IMR-90 (cell line): ENCODE measurements at regions not wholly inside any gene's neighbourhood (a gene's known extent, or its start where the extent isn't known, plus 50 kb on each side); places are given as distances from the start of the nearest gene placed in this dataset.

Source experiments
- ATAC-seq: fragments of 200-7000 bp; cut with Tn5 transposase; 2 replicates; pipeline ENCODE4 v1.9.1; 2020; ENCODE audit warnings: low read depth, mild to moderate bottlenecking, moderate library complexity
- BruUV-seq: library from RNA; stranded (reverse); fragments of 400-500 nt; replicated peaks from 2 replicates; lab custom pipeline; 2021; lab: Mats Ljungman, UMichigan
- CTCF ChIA-PET: fragments of 300-600 bp; formaldehyde crosslinking; extraction: SDS; loops from one replicate; lab custom pipeline; 2021; ENCODE audit warnings: antibody characterized with exemption; lab: Yijun Ruan, JAX
- POLR2A ChIA-PET: fragments of 300-600 bp; sonication (Branson Sonifier 250); formaldehyde crosslinking; loops from one replicate; lab custom pipeline; 2022; ENCODE audit warnings: antibody characterized with exemption; ENCODE audit not compliant: unreplicated experiment; lab: Charles Lee
- DNase-seq: peaks from one replicate; pipeline ENCODE4 v3.0.0; 2013
- H2AFZ ChIP-seq: replicated peaks from 2 replicates; pipeline ENCODE3; 2013; ENCODE audit warnings: low read length, mild to moderate bottlenecking; ENCODE audit not compliant: poor library complexity
- H2AK5ac ChIP-seq: 2 replicates; pipeline ENCODE4 v1.6.1; 2013; ENCODE audit warnings: low read depth, low read length, inconsistent platforms
- H2AK9ac ChIP-seq: replicated peaks from 2 replicates; pipeline ENCODE3; 2013; ENCODE audit warnings: mild to moderate bottlenecking, low read depth, low read length, moderate library complexity; ENCODE audit not compliant: poor library complexity
- H2BK120ac ChIP-seq: 2 replicates; pipeline ENCODE4 v1.6.1; 2013; ENCODE audit warnings: low read depth, low read length, inconsistent platforms
- H2BK15ac ChIP-seq: 3 replicates; pipeline ENCODE4 v1.6.1; 2013; ENCODE audit warnings: low read depth, low read length, inconsistent platforms
- H2BK20ac ChIP-seq: 2 replicates; pipeline ENCODE4 v1.6.1; 2013; ENCODE audit warnings: low read depth, mild to moderate bottlenecking, inconsistent platforms, low read length, moderate library complexity
- H2BK5ac ChIP-seq: 2 replicates; pipeline ENCODE4 v1.6.1; 2013; ENCODE audit warnings: mild to moderate bottlenecking, low read depth, low read length, inconsistent platforms; ENCODE audit not compliant: poor library complexity, severe bottlenecking
- H3K14ac ChIP-seq: replicated peaks from 2 replicates; pipeline ENCODE4 v1.6.1; 2013; ENCODE audit warnings: low read depth, low read length, inconsistent platforms
- H3K18ac ChIP-seq: 2 replicates; pipeline ENCODE4 v1.6.1; 2013; ENCODE audit warnings: low read depth, low read length, control low read depth
- H3K23ac ChIP-seq: 2 replicates; pipeline ENCODE4 v1.6.1; 2013; ENCODE audit warnings: low read depth, low read length, inconsistent platforms
- H3K27ac ChIP-seq: 2 replicates; pipeline ENCODE4 v1.5.1; 2013; ENCODE audit warnings: mild to moderate bottlenecking, control low read depth, low read length; ENCODE audit not compliant: insufficient read depth
- H3K27me3 ChIP-seq: 2 replicates; pipeline ENCODE4 v1.6.1; 2013; ENCODE audit warnings: low read length; ENCODE audit not compliant: control insufficient read depth, insufficient read depth
- H3K36me3 ChIP-seq: 2 replicates; pipeline ENCODE4 v1.6.1; 2013; ENCODE audit warnings: low read length, mixed read lengths; ENCODE audit not compliant: control insufficient read depth, insufficient read depth
- H3K4ac ChIP-seq: 2 replicates; pipeline ENCODE4 v1.6.1; 2013; ENCODE audit warnings: low read depth, low read length, inconsistent platforms
- H3K4me1 ChIP-seq: 2 replicates; pipeline ENCODE4 v1.6.1; 2013; ENCODE audit warnings: low read length, mixed read lengths; ENCODE audit not compliant: control insufficient read depth, insufficient read depth
- H3K4me2 ChIP-seq: 2 replicates; pipeline ENCODE4 v1.6.1; 2013; ENCODE audit warnings: low read depth, mild to moderate bottlenecking, control low read depth, low read length, moderate library complexity
- H3K4me3 ChIP-seq: 2 replicates; pipeline ENCODE4 v1.5.1; 2013; ENCODE audit warnings: low read depth, mild to moderate bottlenecking, control low read depth, low read length, moderate library complexity; ENCODE audit not compliant: insufficient read depth
- H3K56ac ChIP-seq: 2 replicates; pipeline ENCODE4 v1.6.1; 2013; ENCODE audit warnings: low read length, inconsistent platforms; ENCODE audit not compliant: insufficient read depth; ENCODE audit errors: extremely low read depth
- H3K79me1 ChIP-seq, 2 experiments: 2 replicates each; pipeline ENCODE4 v1.6.1; 2013; ENCODE audit warnings: low read length in 2 of 2, inconsistent platforms in 1 of 2, low read depth in 1 of 2
- H3K9ac ChIP-seq: 2 replicates; pipeline ENCODE4 v1.6.1; 2013; ENCODE audit warnings: low read depth, low read length, control low read depth
- H3K9me1 ChIP-seq: 2 replicates; pipeline ENCODE4 v1.6.1; 2013; ENCODE audit warnings: low read length, inconsistent platforms; ENCODE audit not compliant: insufficient read depth
- H3K9me3 ChIP-seq: 2 replicates; pipeline ENCODE4 v1.6.1; 2013; ENCODE audit warnings: low read length; ENCODE audit not compliant: control insufficient read depth, insufficient read depth
- H4K20me1 ChIP-seq: 2 replicates; pipeline ENCODE4 v1.6.1; 2013; ENCODE audit warnings: low read length, inconsistent platforms; ENCODE audit not compliant: insufficient read depth
- H4K5ac ChIP-seq: 2 replicates; pipeline ENCODE4 v1.6.1; 2013; ENCODE audit warnings: mild to moderate bottlenecking, low read depth, low read length, control low read depth
- H4K8ac ChIP-seq, 2 experiments: 2 replicates each; pipeline ENCODE4 v1.6.1; 2013; ENCODE audit warnings: low read depth in 2 of 2, low read length in 2 of 2, control low read depth in 1 of 2, inconsistent platforms in 1 of 2
- H4K91ac ChIP-seq: 2 replicates; pipeline ENCODE4 v1.6.1; 2013; ENCODE audit warnings: low read depth, low read length, inconsistent platforms; ENCODE audit not compliant: insufficient read depth
- BHLHE40 ChIP-seq: fragments of 150-350 bp; IDR thresholded peaks from 2 replicates; pipeline ENCODE4 v1.6.1; 2016; ENCODE audit warnings: mild to moderate bottlenecking, low read depth, low read length
- CEBPB ChIP-seq: IDR thresholded peaks from 2 replicates; pipeline ENCODE4 v1.6.1; 2012; ENCODE audit warnings: low read depth, low read length, improper control_type of control experiment
- CHD1 ChIP-seq: IDR thresholded peaks from 2 replicates; pipeline ENCODE4 v1.6.1; 2012; ENCODE audit warnings: low read depth, low read length, improper control_type of control experiment
- FOS ChIP-seq: fragments of 150-350 bp; IDR thresholded peaks from 2 replicates; pipeline ENCODE4 v1.6.1; 2016; ENCODE audit warnings: low read depth, low read length
- MAFK ChIP-seq: IDR thresholded peaks from 2 replicates; pipeline ENCODE4 v1.6.1; 2012; ENCODE audit warnings: low read depth, low read length, improper control_type of control experiment
- MAZ ChIP-seq: IDR thresholded peaks from 2 replicates; pipeline ENCODE4 v1.6.1; 2012; ENCODE audit warnings: low read depth, mild to moderate bottlenecking, low read length, improper control_type of control experiment, moderate library complexity, borderline replicate concordance
- NFE2L2 ChIP-seq: fragments of 150-350 bp; IDR thresholded peaks from 2 replicates; pipeline ENCODE4 v1.6.1; 2016; ENCODE audit warnings: low read depth, mild to moderate bottlenecking, low read length
- POLR2A ChIP-seq: IDR thresholded peaks from 2 replicates; pipeline ENCODE4 v1.6.1; 2012; ENCODE audit warnings: mild to moderate bottlenecking, low read depth, low read length
- RAD21 ChIP-seq: IDR thresholded peaks from 2 replicates; pipeline ENCODE4 v1.6.1; 2012; ENCODE audit warnings: low read length, improper control_type of control experiment
- RCOR1 ChIP-seq: IDR thresholded peaks from 2 replicates; pipeline ENCODE4 v1.6.1; 2012; ENCODE audit warnings: mild to moderate bottlenecking, low read length, improper control_type of control experiment; ENCODE audit not compliant: insufficient replicate concordance
- RFX5 ChIP-seq: IDR thresholded peaks from 2 replicates; pipeline ENCODE4 v1.8.0; 2012; ENCODE audit warnings: low read depth, mild to moderate bottlenecking, low read length, moderate library complexity
- SMC3 ChIP-seq: fragments of 150-350 bp; IDR thresholded peaks from 2 replicates; pipeline ENCODE4 v1.6.1; 2016; ENCODE audit warnings: low read depth, mild to moderate bottlenecking, antibody characterized with exemption, low read length, moderate library complexity
- dilution Hi-C: fragments of 300-500 bp; cut with HindIII; formaldehyde crosslinking; loops from one replicate; pipeline ENCODE4 v1.14.3; 2018; ENCODE audit warnings: low sequenced_read_pairs; ENCODE audit not compliant: unreplicated experiment
- in situ Hi-C: fragments of 300-500 bp; cut with MboI; formaldehyde crosslinking; loops from 3 replicates; pipeline ENCODE4 v1.14.3; 2019; ENCODE audit warnings: low sequenced_read_pairs, inconsistent platforms, mixed read lengths
- intact Hi-C: fragments of 100-400 bp; cut with micrococcal nuclease; formaldehyde crosslinking; loops from 2 replicates; pipeline ENCODE4 v1.10.0; 2022
- TF ChIP-seq, protein P1 (sequence below): conservative IDR thresholded peaks from 2 replicates; pipeline ENCODE4 v1.5.1; 2012; ENCODE audit warnings: mild to moderate bottlenecking, low read depth, low read length, improper control_type of control experiment
- TF ChIP-seq, protein P2 (sequence below): fragments of 150-350 bp; IDR thresholded peaks from 2 replicates; pipeline ENCODE4 v1.6.1; 2017; ENCODE audit warnings: mild to moderate bottlenecking, antibody characterized with exemption, low read length, low read depth

DNA sequence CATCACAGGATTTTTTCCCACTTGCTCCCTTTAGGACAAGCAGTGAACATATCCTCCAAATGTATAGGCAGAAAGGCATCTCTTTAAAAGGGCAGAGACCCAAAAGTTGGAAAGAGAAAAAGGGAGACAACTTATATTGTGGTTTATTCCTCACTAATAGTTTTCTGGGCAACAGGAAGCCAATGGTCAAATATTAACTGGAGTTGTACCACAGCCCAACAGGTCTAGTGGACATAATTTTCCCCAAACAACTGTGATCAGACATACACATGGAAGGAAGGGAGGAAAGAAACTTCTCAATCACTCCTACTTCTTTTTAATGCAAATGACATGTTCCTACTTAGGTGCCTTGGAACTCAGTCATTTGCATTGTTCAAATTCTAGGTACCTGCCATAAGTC, 78.4 kb downstream of the SOX9 start:
- H3K23ac ChIP-seq, result no peak overlapping the region
- H3K56ac ChIP-seq, result no peak overlapping the region
- no peaks in the 10 kb centered on the region for H4K20me1 ChIP-seq
- no peaks in the 10 kb centered on the region for H3K36me3 ChIP-seq
- BruUV-seq, result no TSS peak
- dilution Hi-C loops, result no loop called here
- no peaks in the 10 kb centered on the region for H3K79me1 ChIP-seq
- H2BK5ac ChIP-seq, result no peak overlapping the region
- H2AFZ ChIP-seq, result no peak overlapping the region
- no peak overlapping the region for H2BK15ac ChIP-seq
- ChIA-PET POLR2A (no interaction called here), CTCF (no interaction called here)
- no peak overlapping the region for H4K91ac ChIP-seq
- no peak overlapping the region for H3K4me3 ChIP-seq
- no peak overlapping the region for H3K18ac ChIP-seq
- no peaks in the 10 kb centered on the region; the same call in none of the 2 replicates for H3K27me3 ChIP-seq
- H2BK20ac ChIP-seq, result no peak overlapping the region
- no peak overlapping the region for H4K8ac ChIP-seq
- no peak overlapping the region for H2AK9ac ChIP-seq
- H3K27ac ChIP-seq, result no peak overlapping the region
- H4K5ac ChIP-seq, result no peak overlapping the region
- DNase-seq (no peak), ATAC-seq (no peak)
- H3K4me2 ChIP-seq, result no peak overlapping the region
- no peaks in the 10 kb centered on the region for H3K9me3 ChIP-seq
- H3K9ac ChIP-seq, result no peak overlapping the region
- intact Hi-C loops, result no loop called here
- no peak for TF ChIP-seq FOS
- no peak for TF ChIP-seq RFX5
- TF ChIP-seq, protein P1, sequence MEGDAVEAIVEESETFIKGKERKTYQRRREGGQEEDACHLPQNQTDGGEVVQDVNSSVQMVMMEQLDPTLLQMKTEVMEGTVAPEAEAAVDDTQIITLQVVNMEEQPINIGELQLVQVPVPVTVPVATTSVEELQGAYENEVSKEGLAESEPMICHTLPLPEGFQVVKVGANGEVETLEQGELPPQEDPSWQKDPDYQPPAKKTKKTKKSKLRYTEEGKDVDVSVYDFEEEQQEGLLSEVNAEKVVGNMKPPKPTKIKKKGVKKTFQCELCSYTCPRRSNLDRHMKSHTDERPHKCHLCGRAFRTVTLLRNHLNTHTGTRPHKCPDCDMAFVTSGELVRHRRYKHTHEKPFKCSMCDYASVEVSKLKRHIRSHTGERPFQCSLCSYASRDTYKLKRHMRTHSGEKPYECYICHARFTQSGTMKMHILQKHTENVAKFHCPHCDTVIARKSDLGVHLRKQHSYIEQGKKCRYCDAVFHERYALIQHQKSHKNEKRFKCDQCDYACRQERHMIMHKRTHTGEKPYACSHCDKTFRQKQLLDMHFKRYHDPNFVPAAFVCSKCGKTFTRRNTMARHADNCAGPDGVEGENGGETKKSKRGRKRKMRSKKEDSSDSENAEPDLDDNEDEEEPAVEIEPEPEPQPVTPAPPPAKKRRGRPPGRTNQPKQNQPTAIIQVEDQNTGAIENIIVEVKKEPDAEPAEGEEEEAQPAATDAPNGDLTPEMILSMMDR, result no peak
- no peak for TF ChIP-seq RAD21
- no peak for TF ChIP-seq MAZ
- TF ChIP-seq CHD1, result no peak
- no peak for TF ChIP-seq NFE2L2
- no peak for TF ChIP-seq CEBPB
- TF ChIP-seq RCOR1, result no peak
- TF ChIP-seq MAFK, result no peak
- TF ChIP-seq, protein P2, sequence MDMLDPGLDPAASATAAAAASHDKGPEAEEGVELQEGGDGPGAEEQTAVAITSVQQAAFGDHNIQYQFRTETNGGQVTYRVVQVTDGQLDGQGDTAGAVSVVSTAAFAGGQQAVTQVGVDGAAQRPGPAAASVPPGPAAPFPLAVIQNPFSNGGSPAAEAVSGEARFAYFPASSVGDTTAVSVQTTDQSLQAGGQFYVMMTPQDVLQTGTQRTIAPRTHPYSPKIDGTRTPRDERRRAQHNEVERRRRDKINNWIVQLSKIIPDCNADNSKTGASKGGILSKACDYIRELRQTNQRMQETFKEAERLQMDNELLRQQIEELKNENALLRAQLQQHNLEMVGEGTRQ, result no peak
- no peak for TF ChIP-seq BHLHE40
- no peak for TF ChIP-seq POLR2A
- no peak for TF ChIP-seq SMC3
- in situ Hi-C loops, result no loop called here
- H2AK5ac ChIP-seq, result no peak overlapping the region
- H3K4ac ChIP-seq, result no peak overlapping the region
- H2BK120ac ChIP-seq, result no peak overlapping the region
- H3K14ac ChIP-seq, result no peak overlapping the region
- no peaks in the 10 kb centered on the region for H3K9me1 ChIP-seq
- no peaks in the 10 kb centered on the region for H3K4me1 ChIP-seq
